ENCODE measurements at regions not wholly inside any gene's neighbourhood (a gene's known extent, or its start where the extent isn't known, plus 50 kb on each side); places are given as distances from the start of the nearest gene placed in this dataset.

- no peak overlapping the region for H2AFZ ChIP-seq (ENCODE audit: low read depth, low read length, poor library complexity, severe bottlenecking)
- no peaks in the 10 kb centered on the region; the same call in 1 of the 2 replicates for H3K9me2 ChIP-seq (ENCODE audit: insufficient read depth)
- H3K9me3 ChIP-seq (ENCODE audit: control insufficient read depth in 1 of 2, insufficient read depth in 1 of 2, low read depth in 1 of 2, low read length in 2 of 2) = no peaks in the 10 kb centered on the region
- intact Hi-C loops (cut with micrococcal nuclease) = no loop called here
- no peak for ATAC-seq
- H3K4me1 ChIP-seq (ENCODE audit: control insufficient read depth in 1 of 2, insufficient read depth in 2 of 2, low read length in 2 of 2) = peaks cover 5 to 12% of the 10 kb centered on the region in 2 experiments; a peak in 2 of 4 replicates
- ChIA-PET CTCF (no interaction called here), RAD21 (ENCODE audit: low non-redundant PET in 1 of 2, low total read pairs in 2 of 2, uncharacterized antibody in 2 of 2, unreplicated experiment in 2 of 2) (no interaction called here), POLR2A (no interaction called here)
- H3K36me3 ChIP-seq (ENCODE audit: control insufficient read depth in 1 of 2, insufficient read depth in 2 of 2, low read length in 2 of 2) = no peaks in the 10 kb centered on the region
- TF ChIP-seq CBX3 (IDR thresholded peaks at IDR 0.05; ENCODE audit: low read depth) = no peak
- no peak for TF ChIP-seq CEBPB (IDR thresholded peaks at IDR 0.05; ENCODE audit: low read depth)
- no peak for TF ChIP-seq ZBTB33 (IDR thresholded peaks at IDR 0.05; ENCODE audit: extremely low read depth, insufficient replicate concordance, low read length)
- TF ChIP-seq MAX (IDR thresholded peaks at IDR 0.05) = no peak
- TF ChIP-seq RAD21 (IDR thresholded peaks at IDR 0.05; ENCODE audit: low read depth) = no peak
- no peak for TF ChIP-seq EZH2 (IDR thresholded peaks at IDR 0.05)
- TF ChIP-seq EGR1 (IDR thresholded peaks at IDR 0.05; ENCODE audit: low read depth) = no peak
- TF ChIP-seq SRF (IDR thresholded peaks at IDR 0.05; ENCODE audit: low read depth) = no peak
- TF ChIP-seq POLR2AphosphoS5 (IDR thresholded peaks at IDR 0.05; ENCODE audit: low read depth, low read length) = no peak
- TF ChIP-seq REST (IDR thresholded peaks at IDR 0.05; ENCODE audit: low read depth) = no peak
- no peak for TF ChIP-seq ELF1 (IDR thresholded peaks at IDR 0.05; ENCODE audit: borderline replicate concordance, low read depth)
- TF ChIP-seq SIN3A (IDR thresholded peaks at IDR 0.05; ENCODE audit: low read depth) = no peak
- TF ChIP-seq EZH2phosphoT487 (IDR thresholded peaks at IDR 0.05; ENCODE audit: borderline replicate concordance) = no peak
- DNase-seq (ENCODE audit: low read depth, low spot score) = no peak
- H4K20me1 ChIP-seq (ENCODE audit: insufficient read depth) = no peaks in the 10 kb centered on the region
- no peak overlapping the region for H3K27ac ChIP-seq (ENCODE audit: low read depth, low read length)
- BruUV-seq (replicated peaks) = no TSS peak
- no peaks in the 10 kb centered on the region for H3K27me3 ChIP-seq (ENCODE audit: insufficient read depth, low read length)
- H3K9ac ChIP-seq (ENCODE audit: low read length) = no peak overlapping the region
- no peaks in the 10 kb centered on the region for H3K79me2 ChIP-seq (ENCODE audit: insufficient read depth, low read length)
- no peak overlapping the region for H3K4me2 ChIP-seq (ENCODE audit: low read length)
- H3K4me3 ChIP-seq (replicated peaks in 1 of 2; ENCODE audit: low read depth in 1 of 2, low read length in 2 of 2) = no peak overlapping the region
Observed at GRCh38 chr7:106566672-106567071, 94.3 kb downstream of the CCDC71L start.

Measured in HCT116 (cell line).